Liver (tissue), 8 donors: ENCODE measurements at regions not wholly inside any gene's neighbourhood (a gene's known extent, or its start where the extent isn't known, plus 50 kb on each side); places are given as distances from the start of the nearest gene placed in this dataset.

Source experiments
- DNase-seq: peaks from one replicate; pipeline ENCODE4 v3.0.0-alpha.2; 2017; ENCODE audit warnings: low spot score
- H3K27ac ChIP-seq, 2 donors: one replicate each; pipeline ENCODE4 v1.7.0; 2013; ENCODE audit warnings: inconsistent platforms in 2 of 2, low read length in 2 of 2, control low read depth in 1 of 2, low read depth in 1 of 2, mild to moderate bottlenecking in 1 of 2
- H3K27me3 ChIP-seq, 4 donors: one replicate each; pipeline versions ENCODE4 v1.6.1 to v1.7.0; 2013; ENCODE audit warnings: low read length in 3 of 4, inconsistent platforms in 1 of 4, mild to moderate bottlenecking in 1 of 4, moderate library complexity in 1 of 4; ENCODE audit not compliant: control insufficient read depth in 4 of 4, insufficient read depth in 4 of 4
- H3K36me3 ChIP-seq, 4 donors: one replicate each; pipeline versions ENCODE4 v1.6.1 to v1.7.0; 2013; ENCODE audit warnings: low read length in 3 of 4, mild to moderate bottlenecking in 3 of 4, low read depth in 1 of 4, moderate library complexity in 1 of 4; ENCODE audit not compliant: control insufficient read depth in 4 of 4, insufficient read depth in 3 of 4
- H3K4me1 ChIP-seq, 4 donors: one replicate each; pipeline versions ENCODE4 v1.6.1 to v1.7.0; 2013; ENCODE audit warnings: low read length in 3 of 4, mild to moderate bottlenecking in 3 of 4, moderate library complexity in 1 of 4; ENCODE audit not compliant: control insufficient read depth in 4 of 4, insufficient read depth in 4 of 4
- H3K4me3 ChIP-seq, 3 donors: one replicate each; pipeline versions ENCODE4 v1.6.1 to v1.7.0; 2013; ENCODE audit warnings: low read length in 3 of 3, control low read depth in 1 of 3, low read depth in 1 of 3, mild to moderate bottlenecking in 1 of 3
- H3K9ac ChIP-seq, 2 donors: one replicate each; pipeline ENCODE4 v1.7.0; 2013; ENCODE audit warnings: low read length in 2 of 2, mild to moderate bottlenecking in 2 of 2, moderate library complexity in 2 of 2, control low read depth in 1 of 2, low read depth in 1 of 2
- H3K9me3 ChIP-seq, 4 donors: one replicate each; pipeline versions ENCODE4 v1.6.1 to v1.7.0; 2013; ENCODE audit warnings: low read length in 3 of 4; ENCODE audit not compliant: control insufficient read depth in 4 of 4
- CTCF ChIP-seq: fragments of 150-350 bp; IDR thresholded peaks from 2 replicates; pipeline ENCODE4 v1.5.1; 2017; ENCODE audit warnings: improper control_type of control experiment, low read depth, low read length; ENCODE audit not compliant: missing input control
- EGR1 ChIP-seq, 2 donors: IDR thresholded peaks; 2 replicates each; pipeline ENCODE4 v1.6.1; 2016 to 2018; ENCODE audit warnings: antibody characterized with exemption in 2 of 2, low read depth in 2 of 2
- FOXA1 ChIP-seq: IDR thresholded peaks from 2 replicates; pipeline ENCODE4 v1.6.1; 2016; ENCODE audit warnings: antibody characterized with exemption
- FOXA2 ChIP-seq: IDR thresholded peaks from 2 replicates; pipeline ENCODE4 v1.6.1; 2016; ENCODE audit warnings: antibody characterized with exemption
- HNF4A ChIP-seq, 2 donors: conservative IDR thresholded peaks; 2 replicates each; pipeline ENCODE4 v1.6.1; 2016; ENCODE audit warnings: antibody characterized with exemption in 2 of 2, mild to moderate bottlenecking in 2 of 2
- HNF4G ChIP-seq: IDR thresholded peaks from 2 replicates; pipeline ENCODE4 v1.6.1; 2016; ENCODE audit warnings: antibody characterized with exemption
- JUND ChIP-seq, 2 donors: IDR thresholded peaks; 2 replicates each; pipeline ENCODE4 v1.6.1; 2016; ENCODE audit warnings: antibody characterized with exemption in 2 of 2
- NR2F2 ChIP-seq: IDR thresholded peaks from 2 replicates; pipeline ENCODE4 v1.6.1; 2016; ENCODE audit warnings: antibody characterized with exemption
- RAD21 ChIP-seq, 2 donors: IDR thresholded peaks; 2 replicates each; pipeline ENCODE4 v1.6.1; 2016; ENCODE audit warnings: antibody characterized with exemption in 2 of 2, mild to moderate bottlenecking in 2 of 2
- REST ChIP-seq: IDR thresholded peaks from 2 replicates; pipeline ENCODE4 v1.6.1; 2016; ENCODE audit warnings: antibody characterized with exemption, mild to moderate bottlenecking
- RXRA ChIP-seq, 2 donors: IDR thresholded peaks; 2 replicates each; pipeline ENCODE4 v1.6.1; 2017 to 2018; ENCODE audit warnings: antibody characterized with exemption in 2 of 2, mild to moderate bottlenecking in 1 of 2
- TAF1 ChIP-seq: conservative IDR thresholded peaks from 2 replicates; pipeline ENCODE4 v1.6.1; 2016; ENCODE audit warnings: antibody characterized with exemption, mild to moderate bottlenecking
- YY1 ChIP-seq: IDR thresholded peaks from 2 replicates; pipeline ENCODE4 v1.6.1; 2016; ENCODE audit warnings: antibody characterized with exemption, mild to moderate bottlenecking
- WGBS: extraction: QIAGEN DNeasy Blood & Tissue Kit; methylation state at CpG from one replicate; pipeline ENCODE4 v1.1.7; 2013; 5-methylcytosine and 5-hydroxymethylcytosine counted together
- TF ChIP-seq, protein P1 (sequence below): IDR thresholded peaks from 2 replicates; pipeline ENCODE4 v1.6.1; 2016; ENCODE audit warnings: antibody characterized with exemption
- TF ChIP-seq, protein P2 (sequence below): IDR thresholded peaks from 2 replicates; pipeline ENCODE4 v1.6.1; 2016; ENCODE audit warnings: antibody characterized with exemption
- TF ChIP-seq, protein P3 (sequence below): IDR thresholded peaks from 2 replicates; pipeline ENCODE4 v1.6.1; 2016; ENCODE audit warnings: antibody characterized with exemption
- donor health status: healthy.
- donor health status: healthy.
- donor health status: healthy.
- donor health status: healthy.
- donor health status: healthy.

- no peak for DNase-seq
- Histone ChIP-seq H3K27ac (no peak overlapping the region), H3K9me3 (no peaks in the 10 kb centered on the region), H3K4me1 (peaks cover 3 to 22% (median 16%) of the 10 kb centered on the region in 4 donors), H3K36me3 (no peaks in the 10 kb centered on the region), H3K4me3 (no peak overlapping the region), H3K27me3 (no peaks in the 10 kb centered on the region), H3K9ac (no peak overlapping the region)
- WGBS, result 69% methylated on average over 2 of the region's 2 CpGs
- TF ChIP-seq TAF1, result no peak
- TF ChIP-seq RXRA (IDR thresholded peaks at IDR 0.05), result no peak
- no peak for TF ChIP-seq FOXA2
- TF ChIP-seq FOXA1, result no peak
- no peak for TF ChIP-seq CTCF
- TF ChIP-seq REST, result no peak
- TF ChIP-seq, protein P1, sequence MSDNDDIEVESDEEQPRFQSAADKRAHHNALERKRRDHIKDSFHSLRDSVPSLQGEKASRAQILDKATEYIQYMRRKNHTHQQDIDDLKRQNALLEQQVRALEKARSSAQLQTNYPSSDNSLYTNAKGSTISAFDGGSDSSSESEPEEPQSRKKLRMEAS, result no peak
- no peak for TF ChIP-seq HNF4G
- TF ChIP-seq HNF4A (conservative IDR thresholded peaks at IDR 0.05), result no peak
- TF ChIP-seq YY1, result no peak
- TF ChIP-seq JUND (IDR thresholded peaks at IDR 0.05), result no peak
- TF ChIP-seq EGR1 (IDR thresholded peaks at IDR 0.05; ENCODE audit: low read depth in 2 of 2), result no peak
- TF ChIP-seq, protein P2, sequence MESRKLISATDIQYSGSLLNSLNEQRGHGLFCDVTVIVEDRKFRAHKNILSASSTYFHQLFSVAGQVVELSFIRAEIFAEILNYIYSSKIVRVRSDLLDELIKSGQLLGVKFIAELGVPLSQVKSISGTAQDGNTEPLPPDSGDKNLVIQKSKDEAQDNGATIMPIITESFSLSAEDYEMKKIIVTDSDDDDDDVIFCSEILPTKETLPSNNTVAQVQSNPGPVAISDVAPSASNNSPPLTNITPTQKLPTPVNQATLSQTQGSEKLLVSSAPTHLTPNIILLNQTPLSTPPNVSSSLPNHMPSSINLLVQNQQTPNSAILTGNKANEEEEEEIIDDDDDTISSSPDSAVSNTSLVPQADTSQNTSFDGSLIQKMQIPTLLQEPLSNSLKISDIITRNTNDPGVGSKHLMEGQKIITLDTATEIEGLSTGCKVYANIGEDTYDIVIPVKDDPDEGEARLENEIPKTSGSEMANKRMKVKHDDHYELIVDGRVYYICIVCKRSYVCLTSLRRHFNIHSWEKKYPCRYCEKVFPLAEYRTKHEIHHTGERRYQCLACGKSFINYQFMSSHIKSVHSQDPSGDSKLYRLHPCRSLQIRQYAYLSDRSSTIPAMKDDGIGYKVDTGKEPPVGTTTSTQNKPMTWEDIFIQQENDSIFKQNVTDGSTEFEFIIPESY, result no peak
- TF ChIP-seq, protein P3, sequence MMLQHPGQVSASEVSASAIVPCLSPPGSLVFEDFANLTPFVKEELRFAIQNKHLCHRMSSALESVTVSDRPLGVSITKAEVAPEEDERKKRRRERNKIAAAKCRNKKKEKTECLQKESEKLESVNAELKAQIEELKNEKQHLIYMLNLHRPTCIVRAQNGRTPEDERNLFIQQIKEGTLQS, result no peak
- no peak for TF ChIP-seq NR2F2
- TF ChIP-seq RAD21 (IDR thresholded peaks at IDR 0.05), result no peak
Measured at GRCh38 chr2:220445429-220446105, 818.1 kb downstream of the SLC4A3 start.
